H1 (cell line): ENCODE measurements at regions not wholly inside any gene's neighbourhood (a gene's known extent, or its start where the extent isn't known, plus 50 kb on each side); places are given as distances from the start of the nearest gene placed in this dataset.

Experiments used
- CTCF ChIA-PET: fragments of 300-600 bp; sonication (Branson Sonifier 250); formaldehyde crosslinking; loops from one replicate; lab custom pipeline; 2021; ENCODE audit not compliant: partially characterized antibody; lab: Charles Lee
- POLR2A ChIA-PET: fragments of 300-600 bp; sonication (Branson Sonifier 250); formaldehyde crosslinking; loops from one replicate; lab custom pipeline; 2021; ENCODE audit warnings: inconsistent platforms; ENCODE audit not compliant: partially characterized antibody; lab: Charles Lee
- DNase-seq, 2 experiments: peaks; one replicate each; pipeline versions ENCODE4 v3.0.0 to v3.0.0-alpha.2; 2010 to 2022; ENCODE audit warnings: low spot score in 2 of 2, low read depth in 1 of 2, mixed read lengths in 1 of 2
- FAIRE-seq: peaks from 2 replicates; lab custom pipeline; 2011; peaks lifted over from hg19 to GRCh38; lab: Jason Lieb, UNC
- H2AFZ ChIP-seq: 2 replicates; pipeline ENCODE4 v1.8.1; 2012; ENCODE audit warnings: low read length, inconsistent platforms
- H2AK5ac ChIP-seq: 2 replicates; pipeline ENCODE4 v1.6.1; 2013; ENCODE audit warnings: low read depth, low read length
- H2BK120ac ChIP-seq: replicated peaks from 2 replicates; pipeline ENCODE3; 2013; ENCODE audit warnings: low read depth, low read length, inconsistent platforms
- H2BK12ac ChIP-seq: 2 replicates; pipeline ENCODE4 v1.6.1; 2013; ENCODE audit warnings: low read depth, low read length
- H2BK15ac ChIP-seq: 2 replicates; pipeline ENCODE4 v1.6.1; 2013; ENCODE audit warnings: low read length
- H2BK20ac ChIP-seq: 2 replicates; pipeline ENCODE4 v1.6.1; 2013; ENCODE audit warnings: low read length
- H2BK5ac ChIP-seq: 2 replicates; pipeline ENCODE4 v1.6.1; 2013; ENCODE audit warnings: low read depth, low read length
- H3K14ac ChIP-seq: 2 replicates; pipeline ENCODE4 v1.6.1; 2013; ENCODE audit warnings: inconsistent platforms; ENCODE audit not compliant: insufficient read length
- H3K18ac ChIP-seq: 2 replicates; pipeline ENCODE4 v1.6.1; 2013; ENCODE audit warnings: low read length; ENCODE audit errors: extremely low read depth
- H3K23ac ChIP-seq: 2 replicates; pipeline ENCODE4 v1.6.1; 2013; ENCODE audit warnings: inconsistent platforms; ENCODE audit not compliant: insufficient read length
- H3K23me2 ChIP-seq: 2 replicates; pipeline ENCODE4 v1.6.1; 2013; ENCODE audit warnings: low read depth, low read length
- H3K27ac ChIP-seq: 2 replicates; pipeline ENCODE4 v1.6.1; 2011; ENCODE audit warnings: low read depth, low read length, inconsistent platforms
- H3K27me3 ChIP-seq, 4 experiments: replicated peaks in 1 of 4; 1 replicate in 1 of 4; 2 replicates in 3 of 4; pipeline versions ENCODE4 v1.6.1 to v1.8.1; 2011 to 2013; ENCODE audit warnings: low read length in 3 of 4, mild to moderate bottlenecking in 3 of 4, inconsistent platforms in 2 of 4, mixed read lengths in 2 of 4, moderate library complexity in 1 of 4; ENCODE audit not compliant: control insufficient read depth in 3 of 4, insufficient read depth in 3 of 4; ENCODE audit errors: extremely low read depth in 1 of 4
- H3K36me3 ChIP-seq, 4 experiments: 2 replicates each; pipeline versions ENCODE4 v1.6.1 to v1.8.1; 2011 to 2013; ENCODE audit warnings: mild to moderate bottlenecking in 4 of 4, low read length in 3 of 4, moderate library complexity in 2 of 4, control low read depth in 1 of 4, inconsistent platforms in 1 of 4; ENCODE audit not compliant: insufficient read depth in 4 of 4, control insufficient read depth in 2 of 4
- H3K4ac ChIP-seq: replicated peaks from 2 replicates; pipeline ENCODE3; 2013; ENCODE audit warnings: low read length, low read depth, mixed read lengths, inconsistent platforms; ENCODE audit not compliant: insufficient read length
- H3K4me1 ChIP-seq, 4 experiments: replicated peaks in 1 of 4; 1 replicate in 1 of 4; 2 replicates in 3 of 4; pipeline versions ENCODE4 v1.6.1 to v1.8.1; 2011 to 2013; ENCODE audit warnings: low read length in 3 of 4, inconsistent platforms in 2 of 4, mixed read lengths in 1 of 4; ENCODE audit not compliant: insufficient read depth in 4 of 4, control insufficient read depth in 3 of 4
- H3K4me2 ChIP-seq, 2 experiments: 2 replicates each; pipeline versions ENCODE4 v1.6.1 to v1.8.1; 2011 to 2013; ENCODE audit warnings: low read depth in 2 of 2, low read length in 2 of 2, control low read depth in 1 of 2, inconsistent platforms in 1 of 2, mild to moderate bottlenecking in 1 of 2; ENCODE audit not compliant: insufficient read depth in 1 of 2
- H3K4me3 ChIP-seq, 4 experiments: fragments of 200-600, 300-600 bp in 1 of 4; sonication (generic), shearing (Covaris generic), sonication (Bioruptor Twin) in 1 of 4; 2 replicates each; pipeline versions ENCODE4 v1.5.1 to v1.8.1; 2011 to 2016; ENCODE audit warnings: low read length in 4 of 4, low read depth in 3 of 4, control low read depth in 2 of 4, inconsistent platforms in 2 of 4, mild to moderate bottlenecking in 2 of 4, mixed read lengths in 1 of 4, moderate library complexity in 1 of 4; ENCODE audit not compliant: insufficient read depth in 2 of 4; ENCODE audit errors: extremely low read depth in 1 of 4
- H3K56ac ChIP-seq: replicated peaks from 2 replicates; pipeline ENCODE3; 2013; ENCODE audit warnings: low read depth, mild to moderate bottlenecking, mixed read lengths, low read length, inconsistent platforms; ENCODE audit not compliant: insufficient read length
- H3K79me1 ChIP-seq: 2 replicates; pipeline ENCODE4 v1.6.1; 2013; ENCODE audit warnings: low read depth, low read length, control low read depth
- H3K79me2 ChIP-seq, 2 experiments: 2 replicates each; pipeline versions ENCODE4 v1.6.1 to v1.8.1; 2012 to 2013; ENCODE audit warnings: low read length in 2 of 2, mild to moderate bottlenecking in 2 of 2, inconsistent platforms in 1 of 2; ENCODE audit not compliant: insufficient read depth in 2 of 2, control insufficient read depth in 1 of 2
- H3K9ac ChIP-seq, 4 experiments: replicated peaks in 1 of 4; 1 replicate in 1 of 4; 2 replicates in 3 of 4; pipeline versions ENCODE4 v1.6.1 to v1.8.1; 2011 to 2013; ENCODE audit warnings: low read depth in 3 of 4, low read length in 3 of 4, control low read depth in 2 of 4, mild to moderate bottlenecking in 2 of 4, moderate library complexity in 2 of 4, inconsistent platforms in 1 of 4; ENCODE audit errors: extremely low read depth in 1 of 4
- H3K9me3 ChIP-seq, 2 experiments: 2 replicates each; pipeline versions ENCODE4 v1.6.1 to v1.8.1; 2012 to 2013; ENCODE audit warnings: mild to moderate bottlenecking in 2 of 2, moderate library complexity in 2 of 2, control low read depth in 1 of 2, inconsistent platforms in 1 of 2, low read depth in 1 of 2, low read length in 1 of 2, mixed read lengths in 1 of 2; ENCODE audit not compliant: insufficient read depth in 2 of 2
- H4K20me1 ChIP-seq, 2 experiments: replicated peaks in 1 of 2; 2 replicates each; pipeline versions ENCODE3 to v1.8.1; 2011 to 2013; ENCODE audit warnings: inconsistent platforms in 2 of 2, low read length in 2 of 2, mild to moderate bottlenecking in 1 of 2; ENCODE audit not compliant: insufficient read depth in 2 of 2, control insufficient read depth in 1 of 2
- H4K5ac ChIP-seq: 2 replicates; pipeline ENCODE4 v1.6.1; 2013; ENCODE audit warnings: low read length, low read depth, mixed read lengths, inconsistent platforms; ENCODE audit not compliant: insufficient read length
- H4K8ac ChIP-seq: 2 replicates; pipeline ENCODE4 v1.8.0; 2013; ENCODE audit warnings: mild to moderate bottlenecking, moderate library complexity, low read length, inconsistent platforms; ENCODE audit not compliant: insufficient read depth; ENCODE audit errors: extremely low read depth
- H4K91ac ChIP-seq: replicated peaks from 2 replicates; pipeline ENCODE3; 2013; ENCODE audit warnings: low read length, mixed read lengths, inconsistent platforms; ENCODE audit not compliant: insufficient read length
- JUN ChIP-seq: IDR thresholded peaks from 2 replicates; pipeline ENCODE4 v1.6.1; 2011; ENCODE audit warnings: low read depth, mild to moderate bottlenecking, improper control_type of control experiment, low read length
- NANOG ChIP-seq: IDR thresholded peaks from 2 replicates; pipeline ENCODE4 v1.6.1; 2011; ENCODE audit warnings: low read length, low read depth, mild to moderate bottlenecking, inconsistent platforms; ENCODE audit not compliant: insufficient read depth, poor library complexity, severe bottlenecking
- POU5F1 ChIP-seq: IDR thresholded peaks from 2 replicates; pipeline ENCODE4 v1.6.1; 2011; ENCODE audit warnings: low read depth, mild to moderate bottlenecking, low read length, moderate library complexity
- SP4 ChIP-seq: IDR thresholded peaks from 2 replicates; pipeline ENCODE4 v1.6.1; 2012; ENCODE audit warnings: low read length, inconsistent platforms
- SUZ12 ChIP-seq: fragments of 200-600 bp; sonication (generic); IDR thresholded peaks from 2 replicates; pipeline ENCODE4 v1.6.1; 2012; ENCODE audit warnings: mild to moderate bottlenecking, inconsistent platforms, low read length, moderate library complexity, mixed read lengths
- ZNF274 ChIP-seq: IDR thresholded peaks from 2 replicates; pipeline ENCODE4 v1.7.0; 2012; ENCODE audit warnings: low read length, borderline replicate concordance; ENCODE audit errors: extremely low read depth
- WGBS, 2 experiments: shearing (Covaris generic) in 1 of 2; methylation state at CpG; one replicate each; pipeline versions ENCODE4 v1.1.6 to v1.1.7; 2013 to 2015; ENCODE audit warnings: low lambda C conversion rate in 2 of 2, mixed read lengths in 2 of 2, inconsistent platforms in 1 of 2, low coverage in 1 of 2, missing lambda C conversion rate in 1 of 2; ENCODE audit not compliant: insufficient replicate concordance in 2 of 2, insufficient coverage in 1 of 2, insufficient read length in 1 of 2; ENCODE audit errors: extremely low coverage in 1 of 2, missing lambda C conversion rate in 1 of 2; 5-methylcytosine and 5-hydroxymethylcytosine counted together

- no peaks in the 10 kb centered on the region for H3K9me3 ChIP-seq
- H4K5ac ChIP-seq = no peak overlapping the region
- no peak overlapping the region for H2BK120ac ChIP-seq
- TF ChIP-seq SP4 = no peak
- TF ChIP-seq POU5F1 = no peak
- no peak for TF ChIP-seq ZNF274
- no peak for TF ChIP-seq JUN
- no peak for TF ChIP-seq SUZ12
- no peak for TF ChIP-seq NANOG
- no peak overlapping the region for H3K18ac ChIP-seq
- no peak overlapping the region for H3K27ac ChIP-seq
- H2BK12ac ChIP-seq = no peak overlapping the region
- H2BK15ac ChIP-seq = no peak overlapping the region
- ChIA-PET CTCF (interaction anchor here (1.2 kb wide), 1 partner anchor 12 kb away, joined by 3 read pairs; no protein-coding TSS in a partner anchor), POLR2A (no interaction called here)
- no peaks in the 10 kb centered on the region for H4K20me1 ChIP-seq
- no peaks in the 10 kb centered on the region for H3K4me1 ChIP-seq
- H2BK5ac ChIP-seq = no peak overlapping the region
- no peak overlapping the region for H2BK20ac ChIP-seq
- H3K79me2 ChIP-seq = no peaks in the 10 kb centered on the region
- DNase-seq (no peak), FAIRE-seq (no peak)
- no peak overlapping the region for H4K91ac ChIP-seq
- no peak overlapping the region for H3K9ac ChIP-seq
- no peak overlapping the region for H3K4ac ChIP-seq
- no peaks in the 10 kb centered on the region for H3K79me1 ChIP-seq
- H4K8ac ChIP-seq = no peak overlapping the region
- no peak overlapping the region for H3K23ac ChIP-seq
- no peak overlapping the region for H2AFZ ChIP-seq
- no peaks in the 10 kb centered on the region for H3K23me2 ChIP-seq
- no peaks in the 10 kb centered on the region for H3K36me3 ChIP-seq
- no peak overlapping the region for H3K14ac ChIP-seq
- no peak overlapping the region for H3K4me3 ChIP-seq
- no peak overlapping the region for H3K56ac ChIP-seq
- no peak overlapping the region for H2AK5ac ChIP-seq
- H3K27me3 ChIP-seq = no peaks in the 10 kb centered on the region
- WGBS, 2 experiments = 94% methylated on average over 2 of the region's 2 CpGs; no CpG with 5 or more reads in 1 of the 2 experiments
- H3K4me2 ChIP-seq = no peak overlapping the region
These were observed 426.4 kb upstream of the RPS6KA3 start for GRCh38 chrX:20693078-20693477.
